NCI-H82 (cell line): ENCODE measurements at regions not wholly inside any gene's neighbourhood (a gene's known extent, or its start where the extent isn't known, plus 50 kb on each side); places are given as distances from the start of the nearest gene placed in this dataset.

Experiments
- DNase-seq: peaks from one replicate; lab custom pipeline; 2025; lab: John Stamatoyannopoulos, UW

DNA sequence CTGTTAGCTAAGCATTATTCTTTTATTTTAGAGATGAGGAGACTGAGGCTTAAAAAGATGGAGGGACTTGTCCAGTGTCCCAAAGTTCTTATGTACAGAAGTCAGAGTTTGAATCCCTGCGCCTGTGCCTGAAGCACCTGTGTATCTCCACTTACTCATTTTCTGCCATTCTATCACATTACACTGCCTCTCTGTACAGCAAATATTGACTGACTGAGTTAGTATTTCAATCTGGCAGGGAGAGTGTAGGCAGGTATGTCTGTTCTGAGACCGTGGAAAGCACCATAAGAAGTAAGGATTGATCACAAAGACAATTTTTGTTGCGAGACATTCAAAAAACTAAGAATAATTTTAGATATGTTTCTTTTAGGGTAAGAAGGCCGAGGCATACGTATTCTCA is 162.7 kb downstream of the KITLG start:
- DNase-seq = no peak

DNA sequence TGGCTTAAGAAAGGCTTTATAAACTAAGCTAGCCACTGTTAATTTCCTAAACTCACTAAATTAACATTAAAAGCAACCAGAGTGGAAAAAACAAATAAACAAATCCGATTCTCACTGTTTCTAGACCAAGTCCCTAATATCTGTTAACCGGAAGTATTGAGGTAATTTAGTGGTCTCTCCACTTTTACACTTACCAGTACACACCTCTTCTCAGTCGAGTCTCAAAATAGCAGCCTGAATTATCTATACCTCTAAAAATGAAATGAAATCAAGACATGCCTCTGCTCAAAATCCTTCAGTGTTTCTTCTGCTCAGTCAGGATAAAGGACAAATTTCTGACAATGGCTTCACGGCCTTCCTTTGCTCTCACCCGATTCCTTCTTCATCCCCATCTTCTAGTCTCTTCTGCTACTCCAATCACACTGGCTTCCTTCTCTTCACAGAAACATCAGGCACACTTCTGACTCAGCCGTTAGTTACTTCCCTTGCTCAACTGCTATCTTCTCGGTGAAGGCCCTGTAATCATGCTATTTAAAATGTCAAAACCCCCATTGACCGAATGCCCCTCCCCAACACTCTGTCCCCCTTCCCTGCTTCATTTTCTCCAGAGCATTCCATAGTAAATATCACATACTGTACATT is 161.3 kb downstream of the KITLG start:
- no peak for DNase-seq

DNA sequence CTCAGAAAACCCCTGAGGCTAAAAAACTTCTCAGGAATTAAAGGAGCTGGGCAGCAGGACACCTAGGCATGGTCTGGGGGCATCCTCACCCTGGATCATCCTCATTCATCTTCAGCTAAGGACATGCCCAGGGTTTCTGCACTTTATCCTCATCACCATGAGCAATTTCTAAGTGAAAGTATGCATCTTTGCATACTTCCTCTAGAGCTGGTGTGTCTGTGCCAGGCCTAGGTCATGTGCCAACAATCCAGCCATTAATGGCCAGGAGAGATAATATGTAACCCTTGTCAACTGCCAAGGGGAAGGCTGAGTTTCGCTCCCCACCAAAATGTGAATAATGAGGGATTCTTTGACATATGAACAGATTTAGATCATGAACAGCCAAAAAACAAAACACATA is 160.5 kb downstream of the KITLG start:
- DNase-seq = no peak

DNA sequence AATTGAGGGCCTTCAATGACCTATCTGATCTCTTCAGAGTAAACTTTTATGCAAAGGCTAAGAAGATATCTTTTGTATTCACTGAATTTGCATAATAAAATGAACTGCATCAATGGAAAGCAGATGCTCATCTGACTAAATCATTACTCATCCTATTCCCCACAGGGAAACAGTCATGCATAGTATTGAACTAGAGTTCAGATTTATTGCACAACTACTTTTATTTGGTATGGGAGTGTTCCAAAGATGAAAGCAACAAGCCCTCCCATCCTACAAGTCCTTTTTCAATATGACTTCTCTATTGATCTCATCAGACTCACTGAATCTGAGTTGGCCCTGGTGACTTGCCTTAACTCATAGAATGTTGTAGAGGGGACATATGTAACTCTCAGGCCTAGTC is 159.8 kb downstream of the KITLG start:
- DNase-seq = no peak

DNA sequence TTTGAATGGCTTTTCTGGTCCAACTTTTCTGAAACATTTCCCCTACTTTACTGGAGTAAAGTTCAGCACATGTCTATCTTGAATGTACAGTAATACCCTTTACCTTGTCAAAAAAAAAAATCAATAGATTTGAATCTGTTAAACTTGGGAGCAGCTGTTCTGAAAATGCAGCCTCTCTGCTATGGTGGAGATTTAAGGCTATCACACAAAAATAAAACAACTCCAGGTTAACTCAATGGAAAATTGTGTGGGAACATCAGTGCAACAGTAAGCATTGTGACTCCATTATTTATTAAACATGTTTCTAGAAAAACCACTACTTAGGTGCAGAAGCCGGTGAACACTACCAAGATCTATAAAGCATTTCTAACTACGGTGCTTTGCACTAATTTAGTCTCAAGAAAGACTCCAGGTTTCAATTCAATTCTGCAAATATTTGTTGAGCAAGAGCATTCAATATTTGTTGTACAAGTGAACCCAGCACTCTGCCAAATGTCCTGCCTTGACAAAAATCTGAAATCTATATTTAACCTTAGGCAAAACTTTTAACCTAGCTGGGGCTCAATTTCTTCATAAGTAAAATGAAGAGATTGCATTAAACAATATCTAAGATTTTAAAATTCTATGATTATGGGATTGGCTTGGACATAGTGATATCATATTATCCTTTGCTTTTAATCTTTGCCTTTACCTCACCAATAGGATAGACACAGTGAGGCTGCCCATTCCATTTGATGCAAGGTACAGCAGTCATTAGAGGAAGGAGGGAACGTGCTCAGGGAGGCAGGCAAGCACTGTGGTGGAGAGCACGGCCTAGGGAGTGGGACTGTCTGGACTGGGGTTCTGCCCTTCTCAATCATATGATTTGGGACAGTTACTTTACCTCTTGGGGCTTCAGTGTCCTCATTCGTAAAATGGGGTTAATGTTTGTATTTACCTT is 155.2 kb downstream of the KITLG start:
- no peak for DNase-seq

DNA sequence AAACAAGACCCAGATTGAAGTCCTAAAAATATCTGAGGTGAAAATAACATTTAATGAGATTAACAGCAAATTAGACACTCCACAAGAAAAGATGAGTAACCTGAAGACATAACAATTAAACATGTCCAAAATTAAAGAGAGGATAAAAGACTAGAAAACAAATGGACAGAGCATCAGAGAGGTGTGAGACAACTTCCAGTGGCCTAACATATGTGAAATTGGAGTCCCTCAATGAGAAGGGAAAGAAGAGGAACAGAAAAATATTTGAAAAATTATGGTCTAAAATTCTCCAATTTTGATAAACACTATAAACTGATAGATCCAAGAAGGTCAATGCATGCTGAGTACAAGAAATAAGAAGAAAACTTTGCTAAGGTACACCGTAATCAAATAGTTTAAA is 151.9 kb downstream of the KITLG start:
- no peak for DNase-seq

DNA sequence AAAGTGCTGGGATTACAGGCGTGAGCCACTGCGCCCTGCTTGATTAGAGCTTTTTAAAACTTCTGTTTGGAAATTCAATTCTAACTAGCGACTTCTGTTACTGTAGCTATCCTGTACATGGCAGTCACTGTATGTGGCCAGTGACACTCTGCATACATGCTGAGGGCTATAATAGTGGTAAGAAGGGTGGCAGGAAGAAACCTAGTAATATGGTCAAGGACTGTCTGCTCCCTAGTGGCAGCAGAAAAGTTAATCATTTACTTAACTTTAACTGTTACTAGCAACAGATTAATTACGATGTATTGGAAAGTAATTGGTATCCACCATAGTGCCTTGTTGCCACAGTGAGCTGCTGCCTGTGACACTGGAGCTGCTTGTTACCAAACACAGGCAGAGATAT is 149.0 kb downstream of the KITLG start:
- no peak for DNase-seq

DNA sequence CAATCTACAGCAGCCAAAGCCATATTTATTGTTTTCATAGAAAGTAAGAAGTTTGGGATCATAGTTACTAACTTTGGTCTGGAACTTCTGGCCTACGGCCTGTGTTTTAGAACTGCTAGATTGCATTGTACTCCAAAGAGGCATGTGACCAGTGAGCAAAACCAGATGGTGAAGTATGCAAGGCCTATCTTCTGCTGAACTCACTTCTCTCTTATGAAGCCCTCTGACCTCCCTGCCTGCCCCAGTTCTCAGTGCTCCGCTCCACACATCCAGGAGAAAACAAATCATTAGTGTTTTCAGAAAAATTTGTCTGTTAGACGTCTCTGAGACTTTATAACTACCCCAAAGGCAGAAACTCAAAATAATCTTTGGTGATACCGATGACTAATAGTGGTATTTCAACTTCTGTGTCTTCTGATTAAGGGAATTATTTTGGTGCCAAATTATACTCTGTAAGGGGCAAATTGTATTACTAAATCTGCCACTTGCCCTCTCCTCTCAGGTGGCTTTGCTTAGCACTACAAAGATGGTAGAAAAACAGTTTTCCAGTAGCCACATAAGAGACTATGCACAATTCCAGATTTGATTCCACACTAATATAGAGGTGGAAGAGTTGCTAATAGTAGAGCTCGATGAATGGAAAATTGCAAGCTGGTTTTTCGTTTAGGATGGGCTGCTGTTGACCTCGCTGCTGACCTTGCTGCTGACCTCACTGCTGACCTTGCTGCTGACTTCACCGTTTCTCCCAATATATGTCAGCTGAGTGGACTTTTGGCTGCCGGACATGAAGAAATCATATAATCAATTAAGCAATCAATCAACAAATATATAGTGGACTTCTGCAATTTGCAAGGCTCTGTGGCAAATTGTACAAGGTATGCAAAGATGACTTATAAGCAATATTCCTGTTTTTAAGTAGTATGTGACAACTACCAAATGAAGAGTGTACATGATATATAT is 147.5 kb downstream of the KITLG start:
- no peak for DNase-seq

DNA sequence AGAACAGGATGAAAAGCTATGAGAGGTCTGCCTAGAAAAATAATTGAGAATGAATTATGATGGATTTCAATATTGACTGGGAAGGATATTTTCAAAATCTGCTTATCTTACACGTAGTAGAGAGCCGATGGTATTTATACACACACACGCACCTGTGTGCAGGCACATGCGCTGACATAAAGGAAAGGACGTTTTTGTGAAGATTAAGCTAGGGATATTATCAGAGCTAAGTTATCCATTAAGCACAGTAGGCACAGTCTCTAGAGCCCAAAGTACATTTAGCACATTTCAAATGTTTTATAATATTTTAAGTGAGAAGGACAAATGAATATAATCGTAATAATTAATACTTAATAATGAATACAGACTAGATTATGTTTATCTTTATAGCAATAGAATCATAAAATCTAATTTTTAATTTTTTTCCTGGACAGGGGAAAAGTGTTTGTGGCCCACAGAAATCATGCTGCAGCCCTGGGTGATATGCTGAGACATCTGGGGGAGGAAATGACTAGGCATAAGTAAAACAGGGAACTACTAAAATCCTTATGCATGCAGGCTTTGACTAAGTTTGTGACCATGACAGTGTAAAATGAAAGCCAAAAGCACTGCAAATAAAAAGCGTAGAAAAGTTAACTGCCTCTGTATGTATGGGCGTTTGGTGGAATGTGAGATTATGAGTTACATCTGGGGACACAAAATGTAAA is 146.1 kb downstream of the KITLG start:
- DNase-seq = no peak

DNA sequence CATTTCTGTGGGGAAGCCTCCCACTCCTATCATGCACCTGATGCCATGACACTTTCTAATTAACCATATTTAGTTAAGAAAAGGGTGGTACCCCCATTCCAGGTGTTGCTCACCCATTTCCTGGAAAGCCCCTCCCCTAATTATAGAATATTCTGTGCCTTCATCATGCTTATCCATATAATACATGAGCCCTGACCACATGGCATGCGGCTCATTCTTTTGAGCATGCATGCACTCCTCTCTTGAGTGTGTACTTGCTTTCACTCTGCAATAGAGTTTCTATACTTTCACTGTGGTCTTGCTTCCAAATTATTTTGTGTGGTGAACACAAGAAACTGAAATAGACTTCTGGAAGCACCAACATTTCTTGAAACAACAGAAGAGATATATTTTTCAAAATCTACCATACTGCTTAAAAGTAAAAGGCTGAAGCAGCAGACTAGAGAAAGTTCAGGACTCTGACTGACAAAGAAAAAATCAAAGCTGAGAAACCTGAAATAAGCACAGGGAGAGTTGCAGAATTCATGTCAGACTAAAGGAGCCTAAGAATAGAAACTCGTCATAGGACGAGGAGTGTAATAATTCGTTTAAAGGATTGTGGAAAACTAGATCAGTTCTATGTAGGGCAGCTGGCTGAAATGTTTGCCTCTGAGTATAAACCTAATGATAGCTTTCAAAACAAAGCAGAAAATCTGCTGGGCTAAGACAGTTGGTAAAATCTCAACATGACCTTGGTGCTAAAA is 144.8 kb downstream of the KITLG start:
- DNase-seq = peak; percentile 5

DNA sequence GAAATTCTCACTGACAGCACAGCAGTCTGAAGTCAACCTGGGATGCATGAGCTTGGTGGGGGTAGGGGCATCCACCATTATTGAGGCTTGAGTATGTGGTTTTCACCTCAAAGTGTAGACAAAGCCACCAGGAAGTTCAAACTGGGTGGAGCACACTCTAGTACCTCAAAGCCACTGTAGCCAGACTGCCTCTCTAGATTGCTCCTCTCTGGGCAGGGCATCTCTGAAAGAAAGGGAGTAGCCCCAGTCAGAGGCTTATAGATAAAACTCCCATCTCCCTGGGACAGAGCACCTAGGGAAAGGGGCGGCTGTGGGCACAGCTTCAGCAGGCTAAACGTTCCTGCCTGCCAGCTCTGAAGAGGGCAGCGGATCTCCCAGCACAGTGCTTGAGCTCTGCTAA is 143.0 kb downstream of the KITLG start:
- no peak for DNase-seq
